PC-9 (cell line): ENCODE measurements at regions not wholly inside any gene's neighbourhood (a gene's known extent, or its start where the extent isn't known, plus 50 kb on each side); places are given as distances from the start of the nearest gene placed in this dataset.

Source experiments
- CTCF ChIP-seq: fragments of 200-600 bp; sonication (generic); conservative IDR thresholded peaks from 2 replicates; pipeline ENCODE4 v1.6.1; 2017; ENCODE audit warnings: mixed run types, antibody characterized with exemption, mild to moderate bottlenecking, moderate library complexity
- EZH2 ChIP-seq: fragments of 200-600 bp; sonication (generic); IDR thresholded peaks from 2 replicates; pipeline ENCODE4 v1.8.0; 2017; ENCODE audit warnings: antibody characterized with exemption, low read depth

GRCh38 chr5:174319551-174319950 lies 274.0 kb downstream of the NSG2 start:
- no peak for TF ChIP-seq CTCF
- no peak for TF ChIP-seq EZH2
